Stomach (tissue), 8 donors: ENCODE measurements at regions not wholly inside any gene's neighbourhood (a gene's known extent, or its start where the extent isn't known, plus 50 kb on each side); places are given as distances from the start of the nearest gene placed in this dataset.

Experiments used
- DNase-seq, 2 donors: peaks; one replicate each; pipeline versions ENCODE4 v3.0.0 to v3.0.0-alpha.2; 2013 to 2019
- H3K27ac ChIP-seq, 5 donors: fragments of 200-600 bp in 4 of 5; sonication (generic) in 4 of 5; one replicate each; pipeline ENCODE4 v1.5.1; 2013 to 2019; ENCODE audit warnings: mild to moderate bottlenecking in 1 of 5, moderate library complexity in 1 of 5
- H3K27me3 ChIP-seq, 3 donors: fragments of 200-600 bp; sonication (generic); one replicate each; pipeline ENCODE4 v1.5.1; 2017 to 2019; ENCODE audit warnings: mixed run types in 1 of 3
- H3K36me3 ChIP-seq, 4 donors: fragments of 200-600 bp; sonication (generic); 1 replicate in 3 of 4; 2 replicates in 1 of 4; pipeline ENCODE4 v1.5.1; 2016 to 2019
- H3K4me1 ChIP-seq, 4 donors: fragments of 200-600 bp; sonication (generic); one replicate each; pipeline ENCODE4 v1.5.1; 2016 to 2019
- H3K4me3 ChIP-seq, 4 donors: fragments of 200-600 bp; sonication (generic) in 3 of 4; one replicate each; pipeline ENCODE4 v1.5.1; 2016 to 2019; ENCODE audit warnings: mild to moderate bottlenecking in 1 of 4
- H3K9me3 ChIP-seq, 4 donors: fragments of 200-600 bp; sonication (generic); one replicate each; pipeline ENCODE4 v1.5.1; 2016 to 2019
- EP300 ChIP-seq: sonication (generic); formaldehyde crosslinking; IDR thresholded peaks from one replicate; pipeline ENCODE4 v1.6.1; 2017; ENCODE audit warnings: antibody characterized with exemption
- POLR2A ChIP-seq, 4 donors: fragments of 450-650 bp; IDR thresholded peaks; one replicate each; pipeline ENCODE4 v1.6.1; 2016; ENCODE audit warnings: antibody characterized with exemption in 4 of 4, control low read depth in 2 of 4, mild to moderate bottlenecking in 1 of 4, moderate library complexity in 1 of 4
- POLR2AphosphoS5 ChIP-seq, 3 donors: sonication (generic); formaldehyde crosslinking; IDR thresholded peaks; one replicate each; pipeline ENCODE4 v1.6.1; 2016; ENCODE audit warnings: antibody characterized with exemption in 3 of 3
- WGBS, 5 donors: extraction: QIAGEN DNeasy Blood & Tissue Kit in 3 of 5; methylation state at CpG; one replicate each; pipeline versions ENCODE4 v1.1.5 to v1.1.7; 2013 to 2018; 5-methylcytosine and 5-hydroxymethylcytosine counted together
- intact Hi-C: fragments of 100-400 bp; cut with DNase I; formaldehyde crosslinking; loops from one replicate; pipeline ENCODE4 v1.15.1; 2023; ENCODE audit warnings: low total_unique reads
- TF ChIP-seq, protein P1 (sequence below), 7 experiments: fragments of 450-650 bp in 4 of 7; fragments of 200-600 bp in 3 of 7; sonication (generic) in 3 of 7; IDR thresholded peaks; one replicate each; pipeline ENCODE4 v1.5.1; 2016 to 2019; ENCODE audit warnings: antibody characterized with exemption in 7 of 7, control low read depth in 2 of 7, mild to moderate bottlenecking in 1 of 7
- donor health status: healthy with polysubstance abuse.
- donor health status: Bipolar disorder and iron deficiency.
- donor health status: healthy.

DNA sequence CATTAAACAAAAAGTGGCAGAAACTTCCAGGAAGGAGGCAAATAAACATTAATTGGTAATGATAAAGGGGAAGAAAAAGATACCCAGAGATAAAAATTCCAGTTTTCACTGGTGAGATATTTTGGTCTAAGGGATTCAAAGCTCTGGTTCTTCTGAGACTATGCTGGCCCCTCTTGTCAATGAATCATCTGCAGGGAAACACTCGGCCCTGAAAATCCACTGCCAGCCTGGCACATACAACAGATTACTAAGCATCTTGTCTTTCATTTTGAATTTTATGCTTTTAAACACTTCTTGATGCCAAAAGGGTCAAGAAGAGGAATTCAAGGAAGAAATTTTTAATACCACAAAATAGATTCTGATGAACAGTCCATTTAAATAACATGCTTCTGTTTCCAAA, 1603.8 kb upstream of the ZEB2 start:
- intact Hi-C loops: no loop called here
- 42 to 82% (median 74%) methylated on average over 1 of the region's 1 CpG for WGBS, 5 donors
- no peak overlapping the region for H3K4me3 ChIP-seq

DNA sequence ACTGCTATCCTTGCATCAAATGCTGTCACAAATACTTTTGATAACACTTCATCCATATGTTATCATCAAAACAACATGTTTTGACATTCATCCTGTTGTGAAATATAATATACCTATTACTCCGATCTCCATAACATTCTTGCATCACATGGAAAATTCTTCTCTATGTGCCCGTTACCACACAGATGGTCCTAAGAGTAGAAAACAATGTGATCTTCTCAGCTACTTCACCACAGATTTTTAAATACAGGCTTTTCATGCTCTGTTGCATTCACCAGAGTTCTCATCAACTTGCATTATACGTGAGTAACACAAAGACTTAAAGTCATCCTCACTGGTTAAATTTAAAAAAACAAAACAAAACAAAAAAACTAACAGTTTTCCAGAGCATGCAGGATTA, 1603.3 kb upstream of the ZEB2 start:
- no peak for DNase-seq
- no peak overlapping the region for H3K4me3 ChIP-seq
- TF ChIP-seq POLR2A (IDR thresholded peaks at IDR 0.05): no peak
- TF ChIP-seq, protein P1, sequence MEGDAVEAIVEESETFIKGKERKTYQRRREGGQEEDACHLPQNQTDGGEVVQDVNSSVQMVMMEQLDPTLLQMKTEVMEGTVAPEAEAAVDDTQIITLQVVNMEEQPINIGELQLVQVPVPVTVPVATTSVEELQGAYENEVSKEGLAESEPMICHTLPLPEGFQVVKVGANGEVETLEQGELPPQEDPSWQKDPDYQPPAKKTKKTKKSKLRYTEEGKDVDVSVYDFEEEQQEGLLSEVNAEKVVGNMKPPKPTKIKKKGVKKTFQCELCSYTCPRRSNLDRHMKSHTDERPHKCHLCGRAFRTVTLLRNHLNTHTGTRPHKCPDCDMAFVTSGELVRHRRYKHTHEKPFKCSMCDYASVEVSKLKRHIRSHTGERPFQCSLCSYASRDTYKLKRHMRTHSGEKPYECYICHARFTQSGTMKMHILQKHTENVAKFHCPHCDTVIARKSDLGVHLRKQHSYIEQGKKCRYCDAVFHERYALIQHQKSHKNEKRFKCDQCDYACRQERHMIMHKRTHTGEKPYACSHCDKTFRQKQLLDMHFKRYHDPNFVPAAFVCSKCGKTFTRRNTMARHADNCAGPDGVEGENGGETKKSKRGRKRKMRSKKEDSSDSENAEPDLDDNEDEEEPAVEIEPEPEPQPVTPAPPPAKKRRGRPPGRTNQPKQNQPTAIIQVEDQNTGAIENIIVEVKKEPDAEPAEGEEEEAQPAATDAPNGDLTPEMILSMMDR (IDR thresholded peaks at IDR 0.05): no peak
- TF ChIP-seq EP300: no peak
- no peak for TF ChIP-seq POLR2AphosphoS5 (IDR thresholded peaks at IDR 0.05)
- 83 to 92% (median 88%) methylated on average over 3 of the region's 3 CpGs for WGBS, 5 donors
- H3K9me3 ChIP-seq: no peaks in the 10 kb centered on the region
- intact Hi-C loops: no loop called here
- H3K27me3 ChIP-seq: no peaks in the 10 kb centered on the region
- no peaks in the 10 kb centered on the region for H3K36me3 ChIP-seq
- H3K4me1 ChIP-seq: no peaks in the 10 kb centered on the region
- no peak overlapping the region for H3K27ac ChIP-seq

More for the DNA sequence above, 1603.8 kb upstream of the ZEB2 start:
- DNase-seq: no peak
- Histone ChIP-seq H3K36me3 (no peaks in the 10 kb centered on the region), H3K4me1 (no peaks in the 10 kb centered on the region), H3K27ac (no peak overlapping the region), H3K9me3 (no peaks in the 10 kb centered on the region), H3K27me3 (no peaks in the 10 kb centered on the region)
- no peak for TF ChIP-seq POLR2AphosphoS5 (IDR thresholded peaks at IDR 0.05)
- TF ChIP-seq, protein P1 (IDR thresholded peaks at IDR 0.05): no peak
- TF ChIP-seq POLR2A (IDR thresholded peaks at IDR 0.05): no peak
- TF ChIP-seq EP300: no peak

DNA sequence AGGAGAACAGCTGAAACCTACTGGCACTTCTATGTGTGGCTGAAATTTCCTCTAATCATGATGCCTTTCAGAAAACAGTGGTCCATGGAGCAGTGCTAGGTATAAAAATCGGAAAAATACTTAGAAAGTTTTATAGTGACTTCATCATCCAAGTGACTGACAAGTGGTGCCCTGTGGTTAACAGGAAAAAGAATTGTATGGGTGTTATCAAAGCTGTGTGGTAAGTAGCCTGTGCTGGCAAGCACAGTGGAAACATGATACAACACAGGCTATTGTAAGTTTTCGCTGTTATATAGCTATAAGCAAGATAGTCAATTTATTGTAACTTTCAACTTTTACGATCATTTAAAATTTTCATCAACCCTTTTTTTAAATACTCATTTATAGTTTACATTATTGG, 1599.7 kb upstream of the ZEB2 start:
- Histone ChIP-seq H3K9me3 (no peaks in the 10 kb centered on the region), H3K4me1 (no peaks in the 10 kb centered on the region), H3K4me3 (no peak overlapping the region), H3K27me3 (no peaks in the 10 kb centered on the region), H3K27ac (no peak overlapping the region), H3K36me3 (no peaks in the 10 kb centered on the region)
- TF ChIP-seq POLR2AphosphoS5 (IDR thresholded peaks at IDR 0.05) (no peak), EP300 (no peak), POLR2A (IDR thresholded peaks at IDR 0.05) (no peak)
- TF ChIP-seq, protein P1 (IDR thresholded peaks at IDR 0.05): no peak
- DNase-seq: no peak
- intact Hi-C loops: no loop called here
- 77 to 93% (median 81%) methylated on average over 3 of the region's 3 CpGs for WGBS, 5 donors

DNA sequence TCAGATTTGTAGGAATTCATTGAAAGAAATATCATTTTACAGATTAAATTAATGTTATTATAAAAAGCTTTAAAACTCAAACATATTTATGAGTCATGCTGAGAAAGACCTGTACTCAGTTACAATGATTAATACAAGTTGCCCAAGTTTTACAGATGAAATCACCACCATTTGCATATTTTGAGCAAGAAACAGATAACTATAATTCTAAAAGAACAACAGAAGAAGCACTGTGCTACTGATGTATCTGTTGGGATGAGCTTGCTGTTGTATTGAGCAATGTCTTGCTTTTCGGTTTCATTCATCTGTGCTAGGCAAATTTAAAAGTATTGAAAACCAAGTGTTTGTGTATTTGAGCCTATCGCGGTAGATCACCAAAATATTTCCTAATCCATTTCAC, 1589.1 kb upstream of the ZEB2 start:
- H3K9me3 ChIP-seq: no peaks in the 10 kb centered on the region
- no peaks in the 10 kb centered on the region for H3K4me1 ChIP-seq
- no peak overlapping the region for H3K27ac ChIP-seq
- H3K27me3 ChIP-seq: no peaks in the 10 kb centered on the region
- TF ChIP-seq EP300 (no peak), POLR2A (IDR thresholded peaks at IDR 0.05) (no peak)
- TF ChIP-seq, protein P1 (IDR thresholded peaks at IDR 0.05): no peak
- intact Hi-C loops: no loop called here
- 69 to 100% (median 97%) methylated on average over 3 of the region's 3 CpGs; no CpG with 5 or more reads in 2 of the 5 donors for WGBS, 5 donors
- H3K4me3 ChIP-seq: no peak overlapping the region
- no peak for DNase-seq
- H3K36me3 ChIP-seq: no peaks in the 10 kb centered on the region
